ENCODE measurements at regions not wholly inside any gene's neighbourhood (a gene's known extent, or its start where the extent isn't known, plus 50 kb on each side); places are given as distances from the start of the nearest gene placed in this dataset.

DNA sequence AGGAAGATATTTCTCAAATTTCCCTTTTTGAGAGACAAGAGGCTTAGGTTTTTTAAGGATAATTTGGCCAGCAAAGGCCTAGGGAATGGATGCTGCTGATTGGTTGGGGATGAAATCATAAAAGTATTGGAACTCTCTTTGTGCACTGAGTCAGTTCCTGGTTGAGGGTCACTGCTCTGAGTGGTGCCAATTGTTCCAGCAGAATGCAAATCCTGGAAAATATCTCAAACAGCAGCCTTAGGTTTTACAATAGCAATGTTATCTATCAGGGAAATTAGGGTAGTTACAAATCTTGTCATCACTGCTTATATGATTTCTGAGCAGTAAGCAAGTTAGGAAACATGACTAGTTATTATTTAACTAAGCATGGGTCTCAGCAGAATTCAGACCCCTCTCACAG lies 96.2 kb downstream of the RAD51AP2 start:
- H3K4me1 ChIP-seq (ENCODE audit: control insufficient read depth in 2 of 2, insufficient read depth in 2 of 2, low read length in 2 of 2), result no peaks in the 10 kb centered on the region
- no peak for ATAC-seq (ENCODE audit: low read depth)
- no peak for TF ChIP-seq EZH2 (IDR thresholded peaks at IDR 0.05; ENCODE audit: borderline replicate concordance, insufficient read depth, low read depth, low read length, poor library complexity, severe bottlenecking)
- TF ChIP-seq, protein P1, sequence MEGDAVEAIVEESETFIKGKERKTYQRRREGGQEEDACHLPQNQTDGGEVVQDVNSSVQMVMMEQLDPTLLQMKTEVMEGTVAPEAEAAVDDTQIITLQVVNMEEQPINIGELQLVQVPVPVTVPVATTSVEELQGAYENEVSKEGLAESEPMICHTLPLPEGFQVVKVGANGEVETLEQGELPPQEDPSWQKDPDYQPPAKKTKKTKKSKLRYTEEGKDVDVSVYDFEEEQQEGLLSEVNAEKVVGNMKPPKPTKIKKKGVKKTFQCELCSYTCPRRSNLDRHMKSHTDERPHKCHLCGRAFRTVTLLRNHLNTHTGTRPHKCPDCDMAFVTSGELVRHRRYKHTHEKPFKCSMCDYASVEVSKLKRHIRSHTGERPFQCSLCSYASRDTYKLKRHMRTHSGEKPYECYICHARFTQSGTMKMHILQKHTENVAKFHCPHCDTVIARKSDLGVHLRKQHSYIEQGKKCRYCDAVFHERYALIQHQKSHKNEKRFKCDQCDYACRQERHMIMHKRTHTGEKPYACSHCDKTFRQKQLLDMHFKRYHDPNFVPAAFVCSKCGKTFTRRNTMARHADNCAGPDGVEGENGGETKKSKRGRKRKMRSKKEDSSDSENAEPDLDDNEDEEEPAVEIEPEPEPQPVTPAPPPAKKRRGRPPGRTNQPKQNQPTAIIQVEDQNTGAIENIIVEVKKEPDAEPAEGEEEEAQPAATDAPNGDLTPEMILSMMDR (IDR thresholded peaks at IDR 0.05), result no peak
- H3K4me3 Mint-ChIP-seq, result no peak overlapping the region
- CTCF ChIA-PET, result no interaction called here
- no peaks in the 10 kb centered on the region for H3K4me1 Mint-ChIP-seq
- H3K79me2 ChIP-seq (ENCODE audit: control insufficient read depth, insufficient read depth, low read length), result no peaks in the 10 kb centered on the region
- no peaks in the 10 kb centered on the region for H3K36me3 ChIP-seq (replicated peaks in 1 of 2; ENCODE audit: control extremely low read depth in 1 of 2, control insufficient read depth in 1 of 2, extremely low read depth in 1 of 2, insufficient read depth in 2 of 2, low read length in 1 of 2)
- no peak overlapping the region for H3K4me2 ChIP-seq (replicated peaks; ENCODE audit: low read depth, low read length, poor library complexity, severe bottlenecking)
- no peak overlapping the region for H3K27ac Mint-ChIP-seq
- no peak overlapping the region for H3K27ac ChIP-seq (ENCODE audit: low read length in 2 of 2)
- H3K9ac ChIP-seq (ENCODE audit: low read length), result no peak overlapping the region
- no peak overlapping the region for H2AFZ ChIP-seq (ENCODE audit: insufficient read depth, low read depth, low read length, poor library complexity, severe bottlenecking)
- POLR2A ChIA-PET, result no interaction called here
- no peak overlapping the region for H3K4me3 ChIP-seq (ENCODE audit: control extremely low read depth in 1 of 5, extremely low read depth in 1 of 5, insufficient read depth in 1 of 5, low read depth in 2 of 5, low read length in 4 of 5)
- DNase-seq, result no peak
- no peaks in the 10 kb centered on the region for H3K27me3 ChIP-seq (replicated peaks in 1 of 4; ENCODE audit: control extremely low read depth in 1 of 4, control insufficient read depth in 3 of 4, insufficient read depth in 4 of 4, low read length in 3 of 4)
- H3K9me3 Mint-ChIP-seq (ENCODE audit: insufficient read depth), result no peaks in the 10 kb centered on the region
- peaks cover 10% of the 10 kb centered on the region for H3K27me3 Mint-ChIP-seq
- H3K9me3 ChIP-seq (ENCODE audit: control extremely low read depth in 1 of 3, control insufficient read depth in 2 of 3, insufficient read depth in 1 of 3, low read length in 2 of 3), result no peaks in the 10 kb centered on the region
- no peaks in the 10 kb centered on the region for H4K20me1 ChIP-seq (ENCODE audit: control insufficient read depth, insufficient read depth, low read length, poor library complexity, severe bottlenecking)
- intact Hi-C loops (cut with micrococcal nuclease), result no loop called here

DNA sequence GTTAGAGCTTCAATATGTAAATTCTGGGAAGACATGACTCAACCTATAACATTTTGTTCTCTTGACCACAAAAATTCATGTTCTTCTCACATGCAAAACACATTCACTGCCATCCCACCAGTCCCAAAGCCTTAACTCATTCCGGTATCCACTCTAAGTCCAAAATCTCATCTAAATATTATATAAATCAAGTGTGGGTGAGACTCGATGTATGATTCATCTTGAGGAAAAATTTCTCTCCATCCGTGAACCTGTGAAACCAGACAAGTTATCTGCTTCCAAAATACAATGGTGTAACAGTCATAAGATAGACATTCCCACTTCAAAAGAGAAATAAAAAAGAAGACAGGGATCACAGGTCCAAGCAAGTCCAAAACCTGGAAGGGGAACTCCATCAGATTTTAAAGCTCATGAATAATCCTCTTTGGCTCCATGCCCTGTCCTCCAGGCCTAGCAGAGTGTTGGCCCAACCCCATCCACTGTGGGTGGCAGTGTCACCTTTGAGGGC lies 101.3 kb downstream of the RAD51AP2 start:
- ATAC-seq (ENCODE audit: low read depth) (no peak), DNase-seq (no peak)
- ChIA-PET POLR2A (no interaction called here), CTCF (no interaction called here)
- no peak overlapping the region for H3K27ac Mint-ChIP-seq
- Histone ChIP-seq H4K20me1 (ENCODE audit: control insufficient read depth, insufficient read depth, low read length, poor library complexity, severe bottlenecking) (no peaks in the 10 kb centered on the region), H3K79me2 (ENCODE audit: control insufficient read depth, insufficient read depth, low read length) (no peaks in the 10 kb centered on the region), H2AFZ (ENCODE audit: insufficient read depth, low read depth, low read length, poor library complexity, severe bottlenecking) (no peak overlapping the region), H3K27me3 (replicated peaks in 1 of 4; ENCODE audit: control extremely low read depth in 1 of 4, control insufficient read depth in 3 of 4, insufficient read depth in 4 of 4, low read length in 3 of 4) (no peaks in the 10 kb centered on the region), H3K9me3 (ENCODE audit: control extremely low read depth in 1 of 3, control insufficient read depth in 2 of 3, insufficient read depth in 1 of 3, low read length in 2 of 3) (no peaks in the 10 kb centered on the region), H3K36me3 (replicated peaks in 1 of 2; ENCODE audit: control extremely low read depth in 1 of 2, control insufficient read depth in 1 of 2, extremely low read depth in 1 of 2, insufficient read depth in 2 of 2, low read length in 1 of 2) (no peaks in the 10 kb centered on the region), H3K4me3 (ENCODE audit: control extremely low read depth in 1 of 5, extremely low read depth in 1 of 5, insufficient read depth in 1 of 5, low read depth in 2 of 5, low read length in 4 of 5) (no peak overlapping the region), H3K27ac (ENCODE audit: low read length in 2 of 2) (no peak overlapping the region), H3K9ac (ENCODE audit: low read length) (no peak overlapping the region), H3K4me2 (replicated peaks; ENCODE audit: low read depth, low read length, poor library complexity, severe bottlenecking) (no peak overlapping the region), H3K4me1 (ENCODE audit: control insufficient read depth in 2 of 2, insufficient read depth in 2 of 2, low read length in 2 of 2) (no peaks in the 10 kb centered on the region)
- WGBS (ENCODE audit: insufficient coverage), result no CpG with 5 or more reads among the region's 3 CpGs
- H3K4me1 Mint-ChIP-seq, result no peaks in the 10 kb centered on the region
- no peak for TF ChIP-seq EZH2 (IDR thresholded peaks at IDR 0.05; ENCODE audit: borderline replicate concordance, insufficient read depth, low read depth, low read length, poor library complexity, severe bottlenecking)
- TF ChIP-seq, protein P1 (IDR thresholded peaks at IDR 0.05), result no peak
- H3K9me3 Mint-ChIP-seq (ENCODE audit: insufficient read depth), result no peaks in the 10 kb centered on the region
- no peaks in the 10 kb centered on the region for H3K27me3 Mint-ChIP-seq
- no peak overlapping the region for H3K4me3 Mint-ChIP-seq
- intact Hi-C loops (cut with micrococcal nuclease), result no loop called here
